Stimulated activated naive CD4-positive, alpha-beta T cell (primary cell): ENCODE measurements at regions not wholly inside any gene's neighbourhood (a gene's known extent, or its start where the extent isn't known, plus 50 kb on each side); places are given as distances from the start of the nearest gene placed in this dataset.
"Not testable (repeated sequence)": the region's sequence is repeated elsewhere in the genome, so short reads cannot be mapped to it uniquely, and the experiment has no call there.

Experiments used
- DNase-seq, 6 experiments: peaks; one replicate each; lab custom pipeline; 2025; lab: John Stamatoyannopoulos, UW

DNA sequence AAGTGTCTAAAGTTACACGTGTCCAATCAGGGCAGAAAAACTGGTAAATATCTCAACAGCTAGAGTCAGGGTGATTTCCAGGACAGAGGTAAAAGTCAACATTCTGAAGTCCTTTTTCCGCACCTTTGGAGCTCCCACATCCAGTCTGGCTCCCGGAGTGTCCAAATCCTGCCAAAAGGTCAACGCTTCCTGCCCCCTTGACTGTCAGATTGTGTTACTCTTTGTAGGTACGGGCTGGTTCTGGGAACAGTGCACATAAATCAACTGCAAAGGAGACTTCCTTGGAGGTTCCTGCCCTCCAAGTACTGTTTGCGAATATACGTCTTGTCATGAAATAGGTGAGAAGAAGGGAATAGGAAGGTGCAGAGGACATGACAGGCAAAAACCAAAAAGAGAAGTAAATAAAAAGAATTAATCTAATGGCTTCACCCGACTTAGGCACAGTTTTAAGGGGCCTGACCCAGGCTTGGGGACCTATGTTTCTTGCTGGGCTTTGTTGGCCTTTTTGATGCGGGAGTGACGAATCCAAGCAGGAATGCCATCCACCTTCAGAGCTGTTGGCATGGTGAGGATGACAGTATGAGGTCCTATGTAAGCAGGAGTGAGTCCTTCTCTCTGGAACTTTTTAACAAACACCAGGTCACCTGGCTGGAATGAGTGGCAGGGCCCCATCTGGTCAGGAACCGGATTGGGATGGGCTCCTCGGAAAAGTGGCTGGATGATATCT, 155.4 kb downstream of the TRIM27 start:
- no peak for DNase-seq

DNA sequence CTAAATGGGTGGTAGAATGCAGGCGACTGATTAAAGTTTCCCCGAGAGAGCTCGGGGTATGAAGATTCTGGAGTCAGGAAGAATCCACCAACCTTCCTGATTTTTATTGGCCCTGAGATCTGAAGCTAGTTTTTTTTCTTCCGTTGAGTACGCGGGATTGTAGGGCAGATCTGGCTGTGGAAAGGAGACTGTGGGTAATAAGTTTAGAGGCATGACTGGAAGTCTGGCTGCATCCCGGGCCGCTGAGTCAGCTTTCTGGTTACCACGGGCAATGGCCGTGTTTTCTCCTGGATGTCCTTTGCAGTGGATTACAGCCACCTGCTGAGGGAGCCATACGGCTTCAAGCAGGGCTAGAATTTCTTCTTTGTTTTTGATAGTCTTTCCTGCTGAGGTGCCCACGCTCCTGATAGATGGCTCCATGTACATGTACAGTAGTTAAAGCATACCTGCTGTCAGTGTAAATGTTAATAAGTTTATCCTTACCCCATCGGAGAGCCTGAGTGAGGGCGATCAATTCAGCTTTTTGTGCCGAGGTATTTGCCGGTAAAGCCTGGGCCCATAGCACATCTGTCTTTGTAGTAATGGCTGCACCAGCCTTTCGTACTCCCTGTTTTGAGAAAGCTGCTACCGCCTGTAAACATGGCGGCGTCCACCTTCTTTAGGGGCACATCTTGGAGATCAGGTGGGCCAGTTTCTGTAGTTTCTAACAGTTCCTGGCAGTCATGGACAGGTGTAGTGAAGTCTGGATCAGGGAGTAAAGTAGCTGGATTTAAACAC, 154.0 kb downstream of the TRIM27 start:
- no peak for DNase-seq

DNA sequence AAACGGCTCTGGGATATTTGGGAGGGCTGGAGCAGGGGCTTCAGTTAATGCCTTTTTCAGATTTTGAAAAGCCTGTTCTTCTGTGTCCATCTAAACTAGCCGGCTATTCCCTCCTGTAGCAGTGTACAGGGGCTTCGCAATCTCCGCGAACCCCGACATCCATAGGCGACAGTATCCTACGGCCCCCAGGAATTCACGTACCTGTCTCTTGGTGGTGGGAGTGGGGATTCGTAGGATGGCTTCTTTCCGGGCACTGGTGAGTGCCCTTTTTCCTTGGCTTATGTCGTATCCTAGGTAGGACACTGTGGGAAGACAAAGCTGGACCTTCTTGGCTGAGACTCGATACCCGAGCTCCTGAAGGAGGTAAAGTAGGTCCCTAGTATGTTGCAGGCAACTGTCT, 153.1 kb downstream of the TRIM27 start:
- no peak for DNase-seq

DNA sequence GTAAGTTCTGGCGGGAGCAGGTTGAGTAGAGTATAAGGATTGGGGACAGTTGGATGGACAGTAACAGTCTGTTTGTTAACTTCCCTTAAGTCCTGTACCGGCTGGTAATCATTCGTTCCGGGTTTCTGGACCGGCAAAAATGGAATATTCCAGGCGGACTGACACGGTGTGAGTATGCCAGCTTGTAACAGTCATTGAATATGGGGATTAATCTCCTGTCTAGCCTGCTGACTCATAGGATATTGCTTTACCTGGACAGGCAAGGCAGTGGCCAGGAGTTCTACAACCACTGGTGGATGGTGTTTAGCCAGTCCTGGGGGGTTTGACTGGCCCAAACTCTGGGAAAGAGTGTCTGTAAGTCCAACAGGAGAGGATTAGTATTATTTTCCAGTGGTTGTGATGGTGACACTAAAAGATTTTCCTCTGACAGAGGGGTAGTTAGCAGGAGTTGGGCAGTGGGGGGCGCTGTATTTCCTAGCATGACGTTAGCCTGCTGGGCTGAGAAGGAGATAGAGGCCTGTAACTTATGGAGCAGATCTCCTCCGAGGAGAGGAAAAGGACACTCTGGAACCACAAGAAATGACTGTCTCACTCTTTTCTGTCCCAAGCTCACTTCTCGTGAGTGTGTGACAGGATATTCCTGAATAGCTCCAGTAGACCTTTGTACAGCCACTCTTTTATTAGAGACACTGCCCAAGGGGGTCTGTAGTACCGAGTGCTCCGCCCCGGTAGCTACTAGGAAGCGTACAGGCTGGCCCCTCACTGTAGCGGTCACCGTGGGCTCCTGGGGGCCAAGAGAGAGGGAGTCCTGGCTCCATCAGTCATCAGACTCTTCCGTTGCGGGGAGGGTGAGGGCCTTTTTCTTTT, 152.2 kb downstream of the TRIM27 start:
- DNase-seq, result no peak

DNA sequence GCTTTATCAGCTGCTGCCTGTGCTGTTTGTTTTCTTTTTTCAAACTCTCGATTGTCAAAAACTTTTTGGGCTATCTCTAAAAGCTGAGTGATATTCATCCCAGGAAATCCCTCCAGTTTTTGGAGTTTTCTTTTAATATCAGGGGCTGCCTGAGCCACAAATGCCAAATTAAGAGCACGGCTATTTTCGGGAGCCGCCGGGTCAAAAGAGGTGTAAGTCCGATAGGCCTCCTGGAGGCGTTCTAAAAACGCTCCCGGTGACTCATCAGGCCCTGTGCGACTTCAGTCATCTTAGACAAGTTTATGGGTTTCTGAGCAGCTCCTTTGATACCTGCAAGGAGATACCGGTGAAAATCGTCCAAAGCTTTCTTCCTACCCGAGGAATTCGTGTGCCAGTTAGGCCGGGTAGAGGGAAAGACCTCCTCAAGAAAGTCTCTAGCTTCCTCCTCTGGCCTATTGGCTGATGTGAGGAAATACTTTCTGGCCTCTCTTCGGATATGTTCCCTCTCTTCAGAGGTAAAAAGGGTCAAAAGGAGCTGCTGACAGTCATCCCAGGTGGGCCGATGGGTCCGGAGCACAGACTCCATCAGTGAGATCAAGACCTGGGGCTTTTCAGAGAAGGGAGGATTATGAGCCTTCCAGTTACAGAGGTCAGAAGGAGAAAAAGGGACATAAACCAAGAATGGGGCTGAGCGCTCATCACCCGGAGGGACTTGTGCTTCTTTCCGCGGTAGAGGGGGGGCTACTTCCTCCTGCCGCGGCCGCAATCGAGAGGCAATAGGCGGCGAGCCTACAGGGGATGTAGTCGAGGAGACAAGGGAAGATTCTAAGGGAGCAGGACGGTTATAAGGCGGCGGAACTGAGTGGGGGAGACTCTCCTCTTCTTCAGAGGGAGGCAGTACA, 151.1 kb downstream of the TRIM27 start:
- DNase-seq, result no peak

DNA sequence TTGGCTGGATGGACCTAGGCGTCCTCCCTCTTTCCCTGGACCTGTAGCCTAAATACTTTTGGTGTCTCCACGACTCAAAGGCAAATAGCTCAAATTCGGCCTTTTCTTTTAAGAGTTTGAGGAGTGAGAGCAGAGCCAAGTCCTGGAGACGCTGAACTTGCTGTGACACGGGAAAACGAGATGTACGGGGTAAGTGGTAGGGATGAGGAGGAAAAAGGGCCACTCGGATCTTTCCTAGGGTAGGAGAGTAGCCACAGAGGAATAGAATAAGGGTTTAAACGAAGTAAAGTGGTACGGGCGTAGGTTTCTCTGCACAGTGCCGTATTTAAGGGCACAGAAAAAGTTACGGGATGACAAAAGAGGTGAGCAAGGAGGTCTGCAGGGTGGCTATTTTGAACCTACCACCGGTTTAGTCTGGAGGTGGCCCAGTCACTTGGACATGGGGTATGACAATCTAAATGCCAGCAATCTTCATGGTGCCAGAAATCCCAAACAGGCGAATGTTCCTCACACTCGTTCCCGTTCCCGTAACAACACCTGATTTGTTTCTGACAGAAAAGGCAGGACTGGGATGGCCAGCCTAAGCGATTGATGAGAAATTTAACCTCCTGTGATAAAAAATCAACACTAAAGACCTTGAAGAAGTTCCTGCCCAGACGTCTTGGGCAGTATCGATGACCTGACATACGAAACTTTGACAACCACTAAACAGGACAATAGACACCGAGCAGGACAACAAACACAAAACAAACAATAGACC, 149.3 kb downstream of the TRIM27 start:
- DNase-seq, result peak in 1 of 6 experiments; percentile 29

DNA sequence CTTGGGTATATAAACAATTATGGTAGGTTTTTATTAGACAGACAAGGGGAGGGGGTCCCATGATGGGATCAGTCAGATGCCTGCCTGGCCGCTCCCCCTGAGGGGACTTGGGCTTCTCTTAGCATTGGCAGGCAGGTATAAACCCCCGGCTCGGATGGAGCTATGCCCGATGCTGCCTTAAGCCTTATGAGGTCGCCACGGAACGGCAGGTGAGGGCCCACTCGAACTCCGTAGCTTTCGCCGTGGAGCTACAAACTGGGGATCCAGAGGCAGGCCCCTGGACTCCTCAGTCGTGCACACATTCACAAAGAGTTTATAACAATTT, 148.8 kb downstream of the TRIM27 start:
- DNase-seq, result no peak

DNA sequence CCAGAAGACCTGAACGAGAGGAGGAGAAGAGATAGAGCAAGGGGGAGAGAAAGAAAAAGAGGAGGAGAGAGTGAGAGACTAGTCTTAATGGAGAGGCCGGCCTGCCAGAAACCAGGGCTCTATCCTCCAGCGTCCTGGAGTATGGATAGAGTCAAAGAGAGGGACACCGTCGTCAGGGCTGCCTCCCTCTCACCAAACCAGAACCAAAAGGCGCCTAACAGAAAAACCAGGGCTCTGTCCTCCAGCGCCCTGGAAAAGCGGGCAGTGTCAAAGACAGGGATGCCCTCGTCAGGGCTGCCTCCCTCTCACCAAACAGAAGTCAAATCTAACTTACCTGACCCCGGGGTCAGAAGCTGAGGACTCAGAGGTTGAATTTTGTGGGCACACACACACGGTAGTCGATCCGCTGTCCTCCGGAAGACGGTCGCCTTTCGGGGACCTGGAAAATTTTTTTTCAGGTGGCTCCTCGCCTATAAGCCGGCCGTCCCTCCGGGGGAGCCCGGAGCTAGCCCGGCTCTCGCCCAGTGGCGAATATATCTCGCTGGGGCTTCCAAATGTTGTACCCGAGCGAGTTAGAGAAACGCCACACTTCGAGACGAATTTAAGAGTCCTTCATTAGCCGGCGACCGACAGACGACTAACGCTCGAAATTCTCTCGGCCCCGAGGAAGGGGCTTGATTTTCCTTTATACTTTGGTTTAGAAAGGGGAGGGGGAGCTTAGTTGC, 148.2 kb downstream of the TRIM27 start:
- no peak for DNase-seq

DNA sequence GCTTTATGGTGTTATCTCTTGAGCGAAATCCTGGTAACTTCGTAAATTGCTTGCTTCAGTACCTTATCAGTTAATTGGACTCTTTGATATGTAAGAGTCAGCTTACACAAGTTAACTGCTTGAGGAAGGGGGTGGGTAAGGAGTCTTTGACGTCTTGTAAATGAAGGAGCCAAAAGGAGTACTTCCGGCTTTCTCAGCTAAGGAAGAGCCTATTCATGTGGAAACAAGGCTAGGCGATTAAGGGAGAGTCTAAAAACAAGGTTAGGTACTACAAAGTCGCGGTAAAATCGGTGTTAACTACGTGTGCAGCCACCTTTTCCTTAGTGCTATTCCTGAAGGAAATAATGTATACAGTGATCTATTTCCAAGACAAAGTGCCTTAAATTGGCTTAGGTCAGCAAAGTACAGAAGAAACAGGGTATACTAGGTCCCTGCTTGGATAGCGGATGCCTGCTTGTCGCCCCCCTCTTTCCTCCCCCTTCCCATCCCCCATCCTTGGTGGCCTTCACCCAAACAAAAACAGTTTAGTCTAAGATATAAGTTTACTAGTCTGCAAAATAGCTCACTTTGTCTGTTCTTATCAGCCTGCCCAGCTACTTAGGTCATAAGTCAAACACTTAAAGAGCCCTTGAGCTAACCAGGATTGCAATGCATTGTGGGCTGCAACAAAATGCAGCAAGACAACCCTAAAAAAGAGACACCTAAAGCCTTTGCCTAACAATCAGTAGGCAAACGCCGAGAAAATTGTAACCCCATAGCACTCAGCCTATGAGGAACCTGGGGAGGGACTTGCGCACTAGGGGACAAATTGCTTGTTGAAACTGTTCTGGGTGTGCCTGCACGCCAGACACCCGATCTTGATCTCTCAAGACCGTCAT, 147.3 kb downstream of the TRIM27 start:
- DNase-seq, result peak in 1 of 6 experiments; percentile 20

DNA sequence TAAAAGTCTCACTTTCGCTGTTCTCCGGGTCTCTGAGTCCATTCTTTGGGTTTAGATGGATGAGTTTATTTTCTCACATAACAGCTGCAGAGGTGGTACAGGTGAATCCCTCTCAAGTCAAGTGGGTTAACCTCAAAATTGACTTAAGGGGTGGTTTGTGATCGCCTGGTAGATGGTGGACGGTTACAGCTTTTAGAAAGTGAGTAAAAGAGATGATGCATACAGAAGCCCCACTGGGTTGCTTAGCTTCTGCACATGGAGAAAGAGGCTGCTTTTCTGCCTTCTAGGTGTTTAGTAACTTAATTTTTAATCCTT, 146.7 kb downstream of the TRIM27 start:
- no peak for DNase-seq

DNA sequence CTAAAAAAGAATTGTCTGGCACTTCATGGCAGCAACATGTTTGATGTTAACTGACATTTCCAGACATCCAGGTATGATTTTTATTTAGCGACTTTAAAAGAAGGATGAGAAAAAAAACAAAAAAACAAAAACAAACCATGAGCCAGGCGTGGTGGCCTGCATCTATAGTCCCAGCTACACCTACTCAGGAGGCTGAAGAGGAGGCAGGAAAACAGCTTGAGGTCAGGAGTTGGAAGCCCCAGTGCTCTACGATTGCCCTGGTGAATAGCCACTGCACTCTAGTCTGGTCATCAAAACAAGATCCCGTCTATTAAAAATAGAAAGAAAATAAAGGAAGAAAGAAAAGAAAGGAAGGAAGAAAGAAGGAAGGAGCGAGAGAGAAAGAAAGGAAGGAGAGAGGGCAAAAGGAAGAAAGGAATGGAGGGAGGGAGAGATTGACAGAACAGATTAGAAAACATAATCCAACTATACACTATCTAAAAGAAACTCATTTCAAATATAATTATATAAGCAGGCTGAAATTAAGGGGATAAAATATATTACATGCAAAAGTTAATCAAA, 141.6 kb downstream of the TRIM27 start:
- no peak for DNase-seq

DNA sequence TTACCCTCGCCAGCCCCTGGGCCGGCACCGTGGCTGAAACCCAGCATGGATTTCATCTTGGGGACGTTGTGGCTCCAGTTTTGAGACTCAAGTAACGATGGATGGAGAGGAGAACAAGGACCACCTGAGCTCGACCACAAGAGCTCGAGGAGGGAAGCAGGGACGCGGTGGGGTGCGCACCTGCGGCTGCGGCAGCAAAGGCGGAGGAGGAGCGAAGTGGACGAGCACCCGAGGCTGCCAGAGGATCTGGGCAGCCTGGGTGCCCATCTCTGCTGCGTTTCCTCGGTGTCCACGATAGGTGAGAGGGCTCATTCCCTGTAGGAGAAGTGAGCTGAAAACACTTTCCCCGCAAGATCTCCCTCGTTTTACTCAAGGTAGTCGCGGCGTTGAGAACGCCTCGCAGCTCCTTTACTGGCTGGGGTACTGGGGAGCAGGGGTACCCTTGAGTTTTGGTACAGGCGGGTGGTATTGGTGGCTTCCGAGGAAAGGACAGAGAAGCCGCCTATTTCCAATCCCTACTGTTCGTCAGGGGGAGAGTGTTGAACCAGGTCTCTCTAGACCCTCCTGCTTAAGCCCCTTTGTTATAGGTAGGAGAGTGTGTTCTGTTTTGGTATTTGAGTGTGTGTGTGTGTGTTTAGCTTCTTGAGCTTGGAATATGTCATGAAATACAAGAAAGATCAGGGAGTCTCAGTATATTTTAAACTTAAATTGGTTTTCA, 137.7 kb downstream of the TRIM27 start:
- DNase-seq, result no peak

DNA sequence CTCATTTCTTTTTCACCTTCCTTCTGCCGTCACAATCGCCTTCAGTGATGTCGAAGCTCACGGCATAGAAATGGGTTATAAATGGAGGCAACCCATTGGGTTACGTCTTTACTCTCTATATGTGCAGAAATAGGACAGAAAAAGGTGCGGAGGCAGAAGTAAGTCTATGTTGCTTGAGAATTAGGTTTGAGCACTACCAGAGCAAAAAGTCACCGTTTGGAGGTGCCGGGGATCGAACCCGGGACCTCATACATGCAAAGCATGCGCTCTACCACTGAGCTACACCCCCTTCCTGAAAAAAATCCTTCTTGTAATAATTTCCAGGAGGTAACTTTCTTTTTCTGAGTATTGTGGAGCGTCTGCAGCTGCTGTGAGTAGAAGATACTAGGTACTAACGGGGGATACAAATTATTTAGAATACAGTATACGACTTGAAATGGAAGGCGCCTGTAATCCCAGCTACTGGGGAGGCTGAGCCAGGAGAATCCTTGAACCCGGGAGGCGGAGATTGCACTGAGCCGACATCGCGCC, 134.2 kb downstream of the TRIM27 start:
- DNase-seq, result no peak

DNA sequence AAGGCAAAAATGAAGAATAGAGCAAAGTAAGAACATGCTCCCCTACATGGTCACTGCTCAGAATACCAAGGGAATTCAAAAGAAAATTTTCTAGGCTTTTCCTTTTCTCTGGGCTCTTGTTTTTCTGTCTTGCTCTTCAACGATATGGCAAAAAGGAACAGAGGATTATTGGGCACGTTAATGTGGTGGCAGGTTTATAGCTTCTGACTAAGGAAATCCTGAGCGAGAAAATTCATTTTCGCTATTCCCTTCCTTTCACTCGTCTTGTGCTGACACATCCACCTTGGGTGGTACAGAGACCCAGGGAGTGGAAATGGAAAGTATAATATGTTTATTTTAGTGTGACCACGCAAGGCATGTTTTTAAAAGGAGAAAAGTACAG, 132.8 kb downstream of the TRIM27 start:
- DNase-seq, result no peak

DNA sequence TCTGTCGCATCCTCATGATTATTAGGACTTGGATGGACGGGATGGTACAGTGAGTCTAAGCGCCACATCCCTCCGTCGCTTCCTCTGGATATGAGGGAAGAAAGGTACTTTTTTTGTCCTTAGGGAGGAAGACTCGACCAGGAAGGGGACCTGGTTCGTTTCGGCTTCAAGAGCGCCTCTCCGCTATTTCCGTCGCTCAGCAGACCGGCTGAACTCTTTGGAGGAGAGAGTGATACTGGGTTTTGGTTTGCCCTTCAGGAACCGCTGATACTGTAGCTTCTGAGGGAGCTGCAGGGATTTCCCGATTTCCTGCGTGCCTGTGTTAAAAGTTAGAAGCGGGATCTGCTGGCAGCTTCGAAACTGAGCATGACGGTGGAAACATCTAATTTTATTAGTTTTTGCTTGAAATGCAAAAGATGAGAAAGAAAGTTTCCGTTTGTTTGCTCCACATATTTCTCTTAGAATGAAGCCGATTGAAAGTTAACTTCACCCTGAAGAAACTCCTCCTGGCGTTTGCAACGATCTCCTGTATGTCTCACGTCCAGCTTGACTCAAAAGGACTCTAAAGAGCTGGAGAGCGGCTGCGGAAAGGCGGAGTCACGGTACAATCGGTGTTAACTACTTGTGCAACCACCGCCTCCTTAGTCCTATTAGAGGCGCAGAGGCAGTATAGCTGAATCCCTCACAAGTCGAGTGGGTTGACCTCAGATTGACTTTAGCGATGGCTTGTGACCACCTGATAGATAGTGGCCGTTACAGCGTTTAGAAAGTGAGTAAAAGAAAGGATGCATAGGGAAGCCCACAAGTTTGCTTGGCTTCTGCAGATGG, 129.4 kb downstream of the TRIM27 start:
- peak in 1 of 6 experiments; percentile 15 for DNase-seq

DNA sequence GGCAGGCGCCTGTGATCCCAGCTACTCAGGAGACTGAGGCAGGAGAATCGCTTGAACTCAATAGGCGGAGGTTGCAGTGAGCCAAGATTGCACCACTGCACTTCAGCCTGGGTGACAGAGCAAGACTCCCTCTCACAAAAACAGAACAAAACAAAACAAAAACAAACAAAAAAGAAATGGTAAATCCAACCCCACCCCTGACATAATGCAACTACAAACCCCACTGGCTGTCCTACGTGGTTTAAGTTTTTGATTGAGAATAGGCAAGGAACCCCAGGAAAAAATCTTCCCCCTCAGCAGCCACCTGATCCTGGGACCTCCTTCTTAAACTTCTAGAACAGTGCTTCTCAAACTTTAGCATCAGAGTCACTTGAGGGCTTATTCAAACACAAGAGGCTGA, 123.1 kb downstream of the TRIM27 start:
- not testable (repeated sequence) for DNase-seq
